Fibroblast of villous mesenchyme (primary cell): ENCODE measurements at regions not wholly inside any gene's neighbourhood (a gene's known extent, or its start where the extent isn't known, plus 50 kb on each side); places are given as distances from the start of the nearest gene placed in this dataset.

Experiments used
- DNase-seq: peaks from one replicate; pipeline ENCODE4 v3.0.0-alpha.2; 2010; ENCODE audit warnings: low read depth
- H3K4me3 ChIP-seq: 2 replicates; pipeline ENCODE4 v1.5.1; 2011; ENCODE audit warnings: low read depth, mild to moderate bottlenecking, low read length
- CTCF ChIP-seq: IDR thresholded peaks from 2 replicates; pipeline ENCODE4 v1.5.1; 2012; ENCODE audit warnings: low read depth, mild to moderate bottlenecking, low read length; ENCODE audit not compliant: insufficient read depth

- no peak for DNase-seq
- no peak for TF ChIP-seq CTCF
- H3K4me3 ChIP-seq, result no peak overlapping the region
Measured at GRCh38 chr6:105825210-105825609, 260.9 kb upstream of the PRDM1 start.

GRCh38 chr6:105824732-105825131 is 261.4 kb upstream of the PRDM1 start:
- H3K4me3 ChIP-seq, result no peak overlapping the region
- no peak for TF ChIP-seq CTCF
- DNase-seq, result no peak

- H3K4me3 ChIP-seq, result no peak overlapping the region
- no peak for DNase-seq
- TF ChIP-seq CTCF, result no peak
Measured at GRCh38 chr6:105821777-105822176, 264.4 kb upstream of the PRDM1 start.

- H3K4me3 ChIP-seq, result no peak overlapping the region
- no peak for DNase-seq
- no peak for TF ChIP-seq CTCF
Measured at GRCh38 chr6:105821027-105821426, 265.1 kb upstream of the PRDM1 start.

GRCh38 chr6:105819745-105820144 is 266.4 kb upstream of the PRDM1 start:
- TF ChIP-seq CTCF, result no peak
- DNase-seq, result no peak
- H3K4me3 ChIP-seq, result no peak overlapping the region

- no peak for DNase-seq
- no peak for TF ChIP-seq CTCF
- H3K4me3 ChIP-seq, result no peak overlapping the region
Measured at GRCh38 chr6:105818505-105818904, 267.6 kb upstream of the PRDM1 start.

GRCh38 chr6:105817961-105818360 is 268.2 kb upstream of the PRDM1 start:
- no peak for TF ChIP-seq CTCF
- H3K4me3 ChIP-seq, result no peak overlapping the region
- no peak for DNase-seq
